ENCODE measurements at regions not wholly inside any gene's neighbourhood (a gene's known extent, or its start where the extent isn't known, plus 50 kb on each side); places are given as distances from the start of the nearest gene placed in this dataset.

GRCh38 chr2:194445226-194445625 is 1211.8 kb upstream of the SLC39A10 start:
- TF ChIP-seq CTCF (IDR thresholded peaks at IDR 0.05) = no peak
- TF ChIP-seq POLR2A (IDR thresholded peaks at IDR 0.05) = no peak
- TF ChIP-seq POLR2AphosphoS5 (IDR thresholded peaks at IDR 0.05) = no peak

Data from breast epithelium (tissue), 3 donors.